Coronary artery (tissue), 2 donors: ENCODE measurements at regions not wholly inside any gene's neighbourhood (a gene's known extent, or its start where the extent isn't known, plus 50 kb on each side); places are given as distances from the start of the nearest gene placed in this dataset.
A peak's percentile ranks its signal among the peaks of the same experiment; 100 is the strongest.

Source experiments
- DNase-seq: peaks from one replicate; pipeline ENCODE4 v3.0.0-alpha.2; 2017; ENCODE audit warnings: low spot score
- H3K27ac ChIP-seq, 2 donors: fragments of 200-600 bp; sonication (generic); one replicate each; pipeline ENCODE4 v1.5.1; 2016 to 2019
- H3K4me3 ChIP-seq: fragments of 200-600 bp; sonication (generic); 2 replicates; pipeline ENCODE4 v1.5.1; 2016; ENCODE audit warnings: mild to moderate bottlenecking, moderate library complexity
- TF ChIP-seq, protein P1 (sequence below): fragments of 200-600 bp; sonication (generic); IDR thresholded peaks from one replicate; pipeline ENCODE4 v1.5.1; 2019; ENCODE audit warnings: antibody characterized with exemption

DNA sequence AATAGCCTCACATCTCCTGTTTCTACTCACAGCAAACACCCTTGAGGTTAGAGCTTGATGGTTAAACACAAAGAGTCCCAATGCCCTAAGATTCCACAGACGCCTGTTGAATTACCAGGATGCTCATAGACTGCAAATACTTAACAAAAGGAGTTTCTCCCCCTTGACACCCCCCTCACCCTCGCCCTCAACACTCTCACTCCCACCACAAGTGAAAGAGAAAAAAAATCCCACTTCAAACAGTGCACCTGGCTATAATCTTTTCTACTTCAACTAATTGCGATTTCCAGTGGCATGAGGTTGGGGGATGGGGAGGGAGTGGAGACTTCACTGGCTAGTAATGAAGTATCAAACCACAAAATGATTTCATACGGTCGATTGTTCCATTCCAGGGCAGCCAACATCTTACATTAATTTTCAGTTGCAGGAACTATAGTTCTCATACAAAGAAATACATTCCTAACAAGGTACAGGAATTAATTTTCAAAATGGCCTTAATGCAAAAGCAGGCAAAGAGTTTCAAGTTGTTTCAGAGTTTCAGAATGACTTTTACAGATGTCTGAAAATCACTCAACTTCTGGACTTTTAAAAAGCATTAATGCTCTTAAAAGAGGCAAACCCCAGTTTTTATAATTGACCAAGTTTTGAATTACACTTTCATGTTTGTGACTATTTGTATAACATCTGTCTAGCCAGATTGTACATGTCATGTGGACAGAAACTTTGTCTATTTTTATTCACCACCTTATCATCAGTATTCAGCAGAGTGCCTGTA is 390.7 kb downstream of the C12orf75 start:
- TF ChIP-seq, protein P1, sequence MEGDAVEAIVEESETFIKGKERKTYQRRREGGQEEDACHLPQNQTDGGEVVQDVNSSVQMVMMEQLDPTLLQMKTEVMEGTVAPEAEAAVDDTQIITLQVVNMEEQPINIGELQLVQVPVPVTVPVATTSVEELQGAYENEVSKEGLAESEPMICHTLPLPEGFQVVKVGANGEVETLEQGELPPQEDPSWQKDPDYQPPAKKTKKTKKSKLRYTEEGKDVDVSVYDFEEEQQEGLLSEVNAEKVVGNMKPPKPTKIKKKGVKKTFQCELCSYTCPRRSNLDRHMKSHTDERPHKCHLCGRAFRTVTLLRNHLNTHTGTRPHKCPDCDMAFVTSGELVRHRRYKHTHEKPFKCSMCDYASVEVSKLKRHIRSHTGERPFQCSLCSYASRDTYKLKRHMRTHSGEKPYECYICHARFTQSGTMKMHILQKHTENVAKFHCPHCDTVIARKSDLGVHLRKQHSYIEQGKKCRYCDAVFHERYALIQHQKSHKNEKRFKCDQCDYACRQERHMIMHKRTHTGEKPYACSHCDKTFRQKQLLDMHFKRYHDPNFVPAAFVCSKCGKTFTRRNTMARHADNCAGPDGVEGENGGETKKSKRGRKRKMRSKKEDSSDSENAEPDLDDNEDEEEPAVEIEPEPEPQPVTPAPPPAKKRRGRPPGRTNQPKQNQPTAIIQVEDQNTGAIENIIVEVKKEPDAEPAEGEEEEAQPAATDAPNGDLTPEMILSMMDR = no peak
- H3K4me3 ChIP-seq = no peak overlapping the region
- H3K27ac ChIP-seq = no peak overlapping the region
- DNase-seq = no peak

DNA sequence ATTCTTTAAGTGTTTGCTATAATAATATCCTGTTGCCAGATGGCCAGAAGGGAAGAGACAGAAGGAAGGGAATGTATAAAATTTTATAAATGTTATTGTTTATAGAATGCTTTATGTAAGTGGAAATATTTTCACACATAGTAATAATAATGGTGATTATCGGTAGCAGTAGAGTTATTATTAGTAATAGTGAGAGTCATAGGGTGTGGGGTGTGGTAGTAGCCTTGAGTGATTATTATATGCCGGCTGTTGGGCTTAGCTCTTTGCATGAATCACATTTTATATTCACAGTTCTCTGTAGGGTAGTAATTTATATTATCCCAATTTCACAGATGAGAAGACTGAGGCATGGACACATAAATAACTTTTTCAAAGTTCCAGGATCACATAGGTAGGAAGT is 391.4 kb downstream of the C12orf75 start:
- no peak for DNase-seq
- Histone ChIP-seq H3K4me3 (no peak overlapping the region), H3K27ac (no peak overlapping the region)
- TF ChIP-seq, protein P1 = no peak

DNA sequence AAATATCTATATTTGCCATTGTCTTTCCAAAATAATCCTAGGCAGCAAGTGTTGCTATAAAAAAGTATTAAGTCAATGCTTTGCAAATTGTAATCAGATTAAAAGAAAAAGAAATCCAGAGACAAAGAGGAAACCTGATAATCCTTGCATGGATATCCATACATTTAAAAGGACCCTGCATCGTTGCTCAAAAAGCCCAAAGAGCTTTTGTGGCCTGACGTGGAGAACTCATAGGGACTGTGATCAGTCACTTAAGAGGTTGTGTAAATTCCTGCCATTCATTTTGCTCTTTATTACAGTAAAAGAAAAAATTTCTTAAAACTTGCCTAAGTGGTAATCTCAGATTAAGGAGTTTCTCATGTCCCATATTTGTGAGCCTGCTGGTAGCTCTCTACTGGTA is 392.6 kb downstream of the C12orf75 start:
- no peak overlapping the region for H3K4me3 ChIP-seq
- DNase-seq = no peak
- no peak overlapping the region for H3K27ac ChIP-seq
- TF ChIP-seq, protein P1 = no peak

DNA sequence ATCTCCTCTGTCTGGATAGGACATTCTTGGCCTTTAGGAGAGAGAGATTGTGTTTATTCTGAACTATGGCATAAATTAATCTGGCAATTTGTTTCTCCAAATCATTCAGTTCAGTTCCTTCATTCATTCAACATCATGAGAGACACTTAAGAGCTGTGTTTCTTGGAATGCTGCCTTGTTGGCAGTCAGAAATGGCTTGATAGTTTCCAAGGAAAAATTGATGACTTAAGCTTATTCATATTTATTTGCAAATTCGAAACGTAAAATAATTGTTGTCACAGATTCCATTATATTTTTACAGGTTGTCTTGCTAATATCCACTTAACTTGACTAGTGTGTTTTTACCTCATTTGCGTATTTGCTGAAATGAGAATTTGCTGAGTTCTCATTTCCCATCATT is 393.0 kb downstream of the C12orf75 start:
- no peak for DNase-seq
- TF ChIP-seq, protein P1 = no peak
- H3K4me3 ChIP-seq = no peak overlapping the region
- H3K27ac ChIP-seq = no peak overlapping the region

DNA sequence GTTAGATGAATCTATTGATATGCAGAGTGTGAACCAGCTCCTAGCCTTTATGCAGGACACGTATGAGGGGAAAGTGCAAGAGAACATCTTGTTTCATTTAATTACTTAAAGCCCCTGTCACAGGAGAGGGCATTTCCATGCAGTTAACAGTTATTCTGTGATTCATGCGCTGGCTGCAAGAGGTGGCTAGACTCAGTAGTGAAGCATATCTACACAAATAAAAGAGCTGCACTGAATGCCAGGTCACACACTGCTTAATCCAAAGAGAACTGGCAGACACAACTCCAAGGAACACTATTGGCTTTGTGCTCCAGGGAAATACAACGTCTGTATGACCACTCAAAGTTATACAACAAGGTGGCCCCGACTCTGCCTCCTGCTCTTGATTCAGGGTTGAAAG is 394.1 kb downstream of the C12orf75 start:
- H3K4me3 ChIP-seq = no peak overlapping the region
- TF ChIP-seq, protein P1 = no peak
- DNase-seq = no peak

DNA sequence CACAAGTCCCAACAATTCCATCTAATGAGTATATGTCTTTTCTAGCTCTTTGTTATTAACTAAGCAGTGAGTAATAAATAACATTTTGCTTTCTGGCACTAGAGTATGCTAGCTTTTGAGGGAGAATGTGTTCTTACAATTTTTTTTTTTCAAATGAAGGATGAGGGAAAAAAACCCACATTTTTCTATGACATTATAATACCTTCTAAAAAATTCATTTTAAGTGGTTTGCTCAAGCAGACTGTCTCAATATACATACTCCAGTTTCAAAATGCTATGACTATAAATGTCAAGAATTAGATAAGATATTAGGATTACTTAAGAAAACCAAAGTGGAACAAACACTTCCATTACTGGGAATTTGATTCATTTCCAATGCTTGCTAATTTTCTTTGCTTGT is 394.6 kb downstream of the C12orf75 start:
- TF ChIP-seq, protein P1 = no peak
- H3K27ac ChIP-seq = peak overlapping the region in 1 of 2 donors; percentile 22

More for the DNA sequence above, 394.1 kb downstream of the C12orf75 start:
- peak overlapping the region in 1 of 2 donors; percentile 22 for H3K27ac ChIP-seq

DNA sequence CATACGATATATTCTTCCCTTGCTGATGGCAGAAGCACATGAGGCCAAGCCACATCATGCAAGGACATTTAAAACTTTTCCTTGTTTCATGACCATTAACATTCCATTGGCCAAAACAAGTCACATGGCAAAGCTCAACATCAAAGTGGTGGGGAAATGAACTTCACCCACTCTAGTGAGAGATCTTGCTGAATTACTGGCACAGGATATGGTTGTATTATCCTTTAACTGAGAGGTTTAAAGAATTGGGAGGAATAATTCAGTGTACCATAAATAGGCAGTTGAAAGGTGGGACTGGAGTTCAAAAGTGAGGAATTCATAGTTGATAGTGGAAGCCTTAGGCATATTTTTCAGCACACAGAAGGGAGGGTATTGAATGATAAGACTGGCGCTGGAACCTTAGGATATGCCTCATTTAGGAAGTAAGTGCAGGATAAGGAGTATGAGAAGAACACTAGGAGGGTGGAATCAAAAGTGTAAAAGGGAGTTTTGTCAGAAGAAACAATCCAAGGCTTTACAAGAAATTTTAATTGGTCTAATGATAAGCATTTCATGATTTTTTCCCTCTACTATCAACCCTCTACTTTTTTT is 398.8 kb downstream of the C12orf75 start:
- H3K4me3 ChIP-seq = no peak overlapping the region
- no peak overlapping the region for H3K27ac ChIP-seq
- TF ChIP-seq, protein P1 = no peak
- no peak for DNase-seq

More for the DNA sequence above, 394.6 kb downstream of the C12orf75 start:
- no peak overlapping the region for H3K4me3 ChIP-seq
- no peak for DNase-seq
